Activated CD8-positive, alpha-beta memory T cell treated with anti-CD3 and anti-CD28 coated beads for 36 hours (primary cell): ENCODE measurements at regions not wholly inside any gene's neighbourhood (a gene's known extent, or its start where the extent isn't known, plus 50 kb on each side); places are given as distances from the start of the nearest gene placed in this dataset.
"Not testable (repeated sequence)": the region's sequence is repeated elsewhere in the genome, so short reads cannot be mapped to it uniquely, and the experiment has no call there.

Source experiments
- CTCF ChIA-PET: fragments of 350-600 bp; sonication (Branson Sonifier 250); formaldehyde crosslinking; loops from one replicate; lab custom pipeline; 2021; ENCODE audit warnings: antibody characterized with exemption; lab: Charles Lee
- POLR2A ChIA-PET: fragments of 350-600 bp; sonication (Branson Sonifier 250); formaldehyde crosslinking; loops from one replicate; lab custom pipeline; 2021; ENCODE audit warnings: antibody characterized with exemption; lab: Charles Lee

- ChIA-PET POLR2A (no interaction called here), CTCF (no interaction called here)
Measured at GRCh38 chr20:10109641-10110040, 74.9 kb downstream of the ANKEF1 start.

GRCh38 chr20:10110151-10110550, 75.4 kb downstream of the ANKEF1 start:
- POLR2A ChIA-PET = no interaction called here
- CTCF ChIA-PET = no interaction called here

- CTCF ChIA-PET = interaction anchor here (1.6 kb wide), 1 partner anchor 9 kb away, joined by 4 read pairs; no protein-coding TSS in a partner anchor
- POLR2A ChIA-PET = no interaction called here
Measured at GRCh38 chr20:10111139-10111958, 76.6 kb downstream of the ANKEF1 start.

- ChIA-PET CTCF (interaction anchor here (1.6 kb wide), 1 partner anchor 9 kb away, joined by 4 read pairs; no protein-coding TSS in a partner anchor), POLR2A (no interaction called here)
Measured at GRCh38 chr20:10111959-10112250, 77.1 kb downstream of the ANKEF1 start.

- POLR2A ChIA-PET = no interaction called here
- CTCF ChIA-PET = interaction anchor here (1.4 kb wide), 1 partner anchor 28 kb away, joined by 3 read pairs; no protein-coding TSS in a partner anchor
Measured at GRCh38 chr20:10113746-10114145, 79.0 kb downstream of the ANKEF1 start.

GRCh38 chr20:10114598-10114997, 79.8 kb downstream of the ANKEF1 start:
- CTCF ChIA-PET = interaction anchor here (1.4 to 1.5 kb wide), 2 partner anchors 9 to 29 kb away, joined by 3 to 4 read pairs; no protein-coding TSS in a partner anchor

GRCh38 chr20:10115021-10115420, 80.2 kb downstream of the ANKEF1 start:
- POLR2A ChIA-PET = no interaction called here
- CTCF ChIA-PET = interaction anchor here (1.4 to 1.5 kb wide), 2 partner anchors 10 to 30 kb away, joined by 3 to 4 read pairs; no protein-coding TSS in a partner anchor

More at GRCh38 chr20:10114598-10114997, 79.8 kb downstream of the ANKEF1 start:
- POLR2A ChIA-PET = no interaction called here

- CTCF ChIA-PET = no interaction called here
- POLR2A ChIA-PET = no interaction called here
Measured at GRCh38 chr20:10119336-10119735, 84.5 kb downstream of the ANKEF1 start.

GRCh38 chr20:10124883-10125282, 90.1 kb downstream of the ANKEF1 start:
- CTCF ChIA-PET = interaction anchor here (1.0 kb wide), 1 partner anchor 146 kb away, joined by 3 read pairs; no protein-coding TSS in a partner anchor
- POLR2A ChIA-PET = not testable (repeated sequence)

- ChIA-PET CTCF (interaction anchor here (1.0 kb wide), 1 partner anchor 147 kb away, joined by 3 read pairs; no protein-coding TSS in a partner anchor), POLR2A (no interaction called here)
Measured at GRCh38 chr20:10125757-10126156, 91.0 kb downstream of the ANKEF1 start.

- ChIA-PET CTCF (no interaction called here), POLR2A (no interaction called here)
Measured at GRCh38 chr20:10129749-10130148, 88.9 kb upstream of the SNAP25 start.

- CTCF ChIA-PET = no interaction called here
Measured at GRCh38 chr20:10131732-10132345, 86.8 kb upstream of the SNAP25 start.

GRCh38 chr20:10132387-10132786, 86.2 kb upstream of the SNAP25 start:
- ChIA-PET POLR2A (no interaction called here), CTCF (no interaction called here)

More at GRCh38 chr20:10131732-10132345, 86.8 kb upstream of the SNAP25 start:
- POLR2A ChIA-PET = no interaction called here

- ChIA-PET CTCF (no interaction called here), POLR2A (no interaction called here)
Measured at GRCh38 chr20:10133532-10133931, 85.1 kb upstream of the SNAP25 start.

GRCh38 chr20:10134176-10134575, 84.5 kb upstream of the SNAP25 start:
- CTCF ChIA-PET = no interaction called here
- POLR2A ChIA-PET = no interaction called here

- ChIA-PET CTCF (no interaction called here), POLR2A (no interaction called here)
Measured at GRCh38 chr20:10135438-10135837, 83.2 kb upstream of the SNAP25 start.

- POLR2A ChIA-PET = no interaction called here
- CTCF ChIA-PET = no interaction called here
Measured at GRCh38 chr20:10137032-10137431, 81.6 kb upstream of the SNAP25 start.

GRCh38 chr20:10137533-10137932, 81.1 kb upstream of the SNAP25 start:
- CTCF ChIA-PET = no interaction called here
- POLR2A ChIA-PET = no interaction called here

GRCh38 chr20:10157549-10157948, 61.1 kb upstream of the SNAP25 start:
- ChIA-PET POLR2A (no interaction called here), CTCF (no interaction called here)

GRCh38 chr20:10167040-10167439, 51.6 kb upstream of the SNAP25 start:
- ChIA-PET POLR2A (no interaction called here), CTCF (no interaction called here)

- ChIA-PET CTCF (no interaction called here), POLR2A (no interaction called here)
Measured at GRCh38 chr20:10167594-10167993, 51.0 kb upstream of the SNAP25 start.
